Parathyroid adenoma (tissue), 2 donors: ENCODE measurements at regions not wholly inside any gene's neighbourhood (a gene's known extent, or its start where the extent isn't known, plus 50 kb on each side); places are given as distances from the start of the nearest gene placed in this dataset.

Experiments
- H2AFZ ChIP-seq: fragments of 300-600 bp; sonication (generic); one replicate; pipeline ENCODE4 v1.7.0; 2017; ENCODE audit warnings: antibody characterized with exemption, mild to moderate bottlenecking
- H3K27ac ChIP-seq: fragments of 300-600 bp; sonication (generic); one replicate; pipeline ENCODE4 v1.7.0; 2017
- H3K27me3 ChIP-seq: fragments of 300-600 bp; sonication (generic); one replicate; pipeline ENCODE4 v1.7.0; 2017; ENCODE audit warnings: low read length; ENCODE audit not compliant: control insufficient read depth, insufficient read depth
- H3K36me3 ChIP-seq: fragments of 300-600 bp; sonication (generic); one replicate; pipeline ENCODE4 v1.7.0; 2017; ENCODE audit warnings: low read length; ENCODE audit not compliant: control insufficient read depth, insufficient read depth
- H3K4me1 ChIP-seq: fragments of 300-600 bp; sonication (generic); one replicate; pipeline ENCODE4 v1.7.0; 2017; ENCODE audit warnings: control low read depth
- H3K4me2 ChIP-seq: fragments of 300-600 bp; sonication (generic); one replicate; pipeline ENCODE4 v1.7.0; 2017; ENCODE audit warnings: low read length
- H3K4me3 ChIP-seq: fragments of 300-600 bp; sonication (generic); one replicate; pipeline ENCODE4 v1.7.0; 2017; ENCODE audit warnings: low read depth, low read length
- H3K79me2 ChIP-seq: fragments of 300-600 bp; sonication (generic); one replicate; pipeline ENCODE4 v1.7.0; 2017; ENCODE audit warnings: control low read depth
- H3K9ac ChIP-seq: fragments of 300-600 bp; sonication (generic); one replicate; pipeline ENCODE4 v1.7.0; 2017; ENCODE audit warnings: mild to moderate bottlenecking
- H3K9me3 ChIP-seq: fragments of 300-600 bp; sonication (generic); one replicate; pipeline ENCODE4 v1.7.0; 2017; ENCODE audit warnings: low read length; ENCODE audit not compliant: control insufficient read depth
- TF ChIP-seq, protein P1 (sequence below): fragments of 300-600 bp; sonication (generic); IDR thresholded peaks from one replicate; pipeline ENCODE4 v1.7.0; 2017; ENCODE audit warnings: antibody characterized with exemption, mild to moderate bottlenecking
- donor health status: primary hyperparathyroidism.

DNA sequence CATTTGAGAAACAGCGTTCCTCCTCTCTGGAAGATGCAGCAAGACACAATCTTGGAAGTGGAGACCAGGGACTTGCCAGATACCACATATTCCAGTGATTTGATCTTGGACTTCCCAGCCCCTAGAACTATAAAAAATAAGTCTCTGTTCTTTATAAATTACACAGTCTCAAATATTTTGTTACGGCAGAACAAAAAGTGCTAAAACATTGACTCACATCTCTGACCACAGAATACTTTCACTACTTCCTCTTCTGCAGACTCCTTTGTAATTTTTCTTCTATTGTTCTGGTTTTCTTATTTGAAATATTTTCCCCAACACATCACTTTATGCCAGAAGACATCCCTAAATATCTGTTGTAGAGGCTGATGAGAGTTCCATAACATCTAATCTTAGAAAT is 706.1 kb upstream of the CDH18 start:
- TF ChIP-seq, protein P1, sequence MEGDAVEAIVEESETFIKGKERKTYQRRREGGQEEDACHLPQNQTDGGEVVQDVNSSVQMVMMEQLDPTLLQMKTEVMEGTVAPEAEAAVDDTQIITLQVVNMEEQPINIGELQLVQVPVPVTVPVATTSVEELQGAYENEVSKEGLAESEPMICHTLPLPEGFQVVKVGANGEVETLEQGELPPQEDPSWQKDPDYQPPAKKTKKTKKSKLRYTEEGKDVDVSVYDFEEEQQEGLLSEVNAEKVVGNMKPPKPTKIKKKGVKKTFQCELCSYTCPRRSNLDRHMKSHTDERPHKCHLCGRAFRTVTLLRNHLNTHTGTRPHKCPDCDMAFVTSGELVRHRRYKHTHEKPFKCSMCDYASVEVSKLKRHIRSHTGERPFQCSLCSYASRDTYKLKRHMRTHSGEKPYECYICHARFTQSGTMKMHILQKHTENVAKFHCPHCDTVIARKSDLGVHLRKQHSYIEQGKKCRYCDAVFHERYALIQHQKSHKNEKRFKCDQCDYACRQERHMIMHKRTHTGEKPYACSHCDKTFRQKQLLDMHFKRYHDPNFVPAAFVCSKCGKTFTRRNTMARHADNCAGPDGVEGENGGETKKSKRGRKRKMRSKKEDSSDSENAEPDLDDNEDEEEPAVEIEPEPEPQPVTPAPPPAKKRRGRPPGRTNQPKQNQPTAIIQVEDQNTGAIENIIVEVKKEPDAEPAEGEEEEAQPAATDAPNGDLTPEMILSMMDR: no peak
- Histone ChIP-seq H3K4me2 (no peak overlapping the region), H3K9ac (no peak overlapping the region), H3K4me3 (no peak overlapping the region), H3K27ac (no peak overlapping the region), H3K79me2 (no peaks in the 10 kb centered on the region), H3K36me3 (no peaks in the 10 kb centered on the region), H3K9me3 (no peaks in the 10 kb centered on the region), H3K4me1 (no peaks in the 10 kb centered on the region), H3K27me3 (no peaks in the 10 kb centered on the region), H2AFZ (no peak overlapping the region)

DNA sequence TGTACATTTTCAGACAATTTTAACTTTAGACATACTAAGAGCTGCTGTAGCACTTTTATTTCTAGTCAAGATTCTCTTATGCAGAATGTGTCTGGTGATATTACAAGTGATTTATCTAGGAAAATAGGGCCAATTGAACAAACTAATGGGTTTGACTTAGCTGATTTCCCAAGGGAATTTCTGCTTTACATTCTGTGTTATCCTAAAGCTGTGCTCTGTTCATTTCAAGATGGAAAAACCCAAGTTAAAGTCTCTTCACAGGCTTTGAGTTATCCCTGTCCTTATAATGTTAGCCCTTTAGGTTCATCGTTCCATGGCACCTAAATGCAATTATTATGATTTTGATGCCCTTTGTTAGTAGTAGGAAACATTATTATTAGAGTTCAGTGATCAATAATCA is 704.9 kb upstream of the CDH18 start:
- H3K27ac ChIP-seq: no peak overlapping the region
- H3K4me1 ChIP-seq: no peaks in the 10 kb centered on the region
- no peaks in the 10 kb centered on the region for H3K36me3 ChIP-seq
- no peak overlapping the region for H2AFZ ChIP-seq
- TF ChIP-seq, protein P1: no peak
- H3K9ac ChIP-seq: no peak overlapping the region
- H3K9me3 ChIP-seq: no peaks in the 10 kb centered on the region
- H3K79me2 ChIP-seq: no peaks in the 10 kb centered on the region
- H3K4me3 ChIP-seq: no peak overlapping the region
- no peaks in the 10 kb centered on the region for H3K27me3 ChIP-seq
- H3K4me2 ChIP-seq: no peak overlapping the region

DNA sequence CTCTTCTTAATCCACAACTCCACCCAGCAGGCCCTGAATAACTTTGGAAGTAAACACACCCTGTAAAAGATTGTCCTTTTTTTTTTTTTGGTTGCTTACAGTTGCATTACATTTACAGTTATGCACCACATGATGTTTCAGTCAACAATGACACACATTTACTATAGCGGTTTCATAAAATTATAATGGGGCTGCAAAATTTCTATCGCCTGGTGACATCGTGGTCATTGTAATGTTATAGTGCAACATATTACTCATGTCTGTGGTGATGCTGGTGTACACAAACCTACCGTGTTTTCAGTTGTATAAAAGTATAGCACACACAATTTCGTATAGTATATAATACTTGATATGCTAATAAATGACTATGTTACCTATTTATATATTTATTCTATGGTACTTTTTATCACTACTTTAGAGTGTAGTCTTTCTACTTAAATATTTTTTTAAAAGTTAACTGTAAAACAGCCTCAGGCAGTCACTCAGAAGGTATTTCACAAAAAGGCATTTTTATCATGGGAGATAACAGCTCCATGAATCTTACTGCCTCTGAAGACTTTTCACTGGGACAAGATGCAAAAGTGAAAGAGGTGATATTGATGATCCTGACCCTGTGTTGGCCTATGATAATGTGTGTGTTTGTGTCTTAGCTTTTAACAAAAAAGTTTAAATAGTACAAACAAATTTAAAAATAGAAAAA is 695.4 kb upstream of the CDH18 start:
- Histone ChIP-seq H3K36me3 (no peaks in the 10 kb centered on the region), H3K27me3 (no peaks in the 10 kb centered on the region), H3K9me3 (no peaks in the 10 kb centered on the region), H3K9ac (no peak overlapping the region), H3K79me2 (no peaks in the 10 kb centered on the region), H3K4me1 (no peaks in the 10 kb centered on the region), H3K4me3 (no peak overlapping the region), H3K4me2 (no peak overlapping the region), H2AFZ (no peak overlapping the region), H3K27ac (no peak overlapping the region)
- TF ChIP-seq, protein P1: no peak

DNA sequence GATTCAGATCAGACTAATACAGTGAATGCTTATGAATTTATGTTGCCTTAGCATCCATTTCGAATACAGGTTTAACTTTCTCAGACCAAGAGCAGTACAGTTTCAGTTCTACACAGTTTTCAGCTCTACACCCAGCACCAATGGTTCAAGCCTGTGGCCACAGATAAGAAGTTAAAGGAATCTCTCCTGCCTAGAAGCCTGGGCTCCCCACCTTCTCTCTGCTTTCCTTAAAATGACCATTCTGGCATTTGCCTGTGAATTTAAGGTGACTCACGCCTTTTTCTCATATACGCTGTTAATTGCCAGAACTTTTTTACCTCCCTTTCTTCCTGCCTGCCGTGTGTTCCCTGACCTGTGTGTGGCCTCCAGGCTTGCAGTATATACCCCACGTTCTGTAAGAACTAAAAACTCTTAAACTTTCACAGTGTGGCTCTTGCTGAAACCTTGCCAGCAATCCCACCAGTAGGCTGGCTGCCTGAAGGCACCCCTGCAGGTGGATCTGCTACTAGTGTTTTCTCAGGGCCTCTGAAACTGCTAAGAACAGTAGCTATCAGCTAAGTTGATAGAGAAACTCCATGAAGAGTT is 692.8 kb upstream of the CDH18 start:
- no peak overlapping the region for H2AFZ ChIP-seq
- H3K9me3 ChIP-seq: no peaks in the 10 kb centered on the region
- TF ChIP-seq, protein P1: no peak
- H3K79me2 ChIP-seq: no peaks in the 10 kb centered on the region
- no peaks in the 10 kb centered on the region for H3K27me3 ChIP-seq
- H3K4me3 ChIP-seq: no peak overlapping the region
- no peak overlapping the region for H3K4me2 ChIP-seq
- H3K9ac ChIP-seq: no peak overlapping the region
- no peaks in the 10 kb centered on the region for H3K4me1 ChIP-seq
- H3K27ac ChIP-seq: no peak overlapping the region
- no peaks in the 10 kb centered on the region for H3K36me3 ChIP-seq

DNA sequence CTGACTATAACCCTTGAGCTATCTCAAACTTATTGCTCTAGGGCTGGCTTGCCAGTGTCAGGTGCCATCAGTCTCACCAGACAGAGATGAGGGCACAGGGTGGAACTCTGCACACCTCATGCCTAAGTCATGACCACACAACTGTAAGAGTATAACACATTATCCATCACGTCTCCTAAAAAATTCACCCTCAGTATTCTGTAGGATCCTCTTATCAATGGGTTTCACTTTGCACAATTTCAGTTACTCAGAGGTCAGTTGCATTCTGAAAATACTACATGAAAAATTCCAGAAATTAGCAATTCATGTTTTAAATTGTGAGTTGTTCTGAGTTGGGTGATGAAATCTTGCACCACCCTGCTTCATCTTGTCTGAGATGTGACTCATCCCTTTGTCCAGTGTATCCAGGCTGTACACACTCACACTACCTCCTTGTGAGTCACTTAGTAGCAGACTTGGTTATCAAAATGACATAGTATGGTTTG is 690.9 kb upstream of the CDH18 start:
- Histone ChIP-seq H3K4me2 (no peak overlapping the region), H2AFZ (no peak overlapping the region), H3K27me3 (no peaks in the 10 kb centered on the region), H3K4me3 (no peak overlapping the region), H3K9ac (no peak overlapping the region), H3K36me3 (no peaks in the 10 kb centered on the region), H3K9me3 (no peaks in the 10 kb centered on the region), H3K79me2 (no peaks in the 10 kb centered on the region), H3K4me1 (no peaks in the 10 kb centered on the region), H3K27ac (no peak overlapping the region)
- TF ChIP-seq, protein P1: no peak
